ENCODE measurements at regions not wholly inside any gene's neighbourhood (a gene's known extent, or its start where the extent isn't known, plus 50 kb on each side); places are given as distances from the start of the nearest gene placed in this dataset.

- TF ChIP-seq CTCF (IDR thresholded peaks at IDR 0.05) (no peak), EZH2phosphoT487 (IDR thresholded peaks at IDR 0.05) (no peak)
Measured at GRCh38 chr21:15212206-15212605, 147.4 kb upstream of the NRIP1 start.

All from neural progenitor cell (in vitro differentiated cells).